Esophagus squamous epithelium (tissue), 5 donors: ENCODE measurements at regions not wholly inside any gene's neighbourhood (a gene's known extent, or its start where the extent isn't known, plus 50 kb on each side); places are given as distances from the start of the nearest gene placed in this dataset.

Source experiments
- DNase-seq: peaks from one replicate; lab custom pipeline; 2025; lab: John Stamatoyannopoulos, UW
- H3K27ac ChIP-seq, 4 donors: fragments of 200-600 bp; sonication (generic); one replicate each; pipeline ENCODE4 v1.5.1; 2016 to 2019; ENCODE audit warnings: mild to moderate bottlenecking in 1 of 4
- H3K27me3 ChIP-seq, 4 donors: fragments of 200-600 bp; sonication (generic); 1 replicate in 3 of 4; 2 replicates in 1 of 4; pipeline versions ENCODE4 v1.5.1 to v1.6.0; 2017 to 2021; ENCODE audit warnings: antibody characterized with exemption in 1 of 4
- H3K36me3 ChIP-seq, 3 donors: fragments of 200-600 bp; sonication (generic); one replicate each; pipeline ENCODE4 v1.5.1; 2016 to 2019
- H3K4me1 ChIP-seq, 3 donors: fragments of 200-600 bp; sonication (generic); one replicate each; pipeline ENCODE4 v1.5.1; 2017 to 2019
- H3K4me3 ChIP-seq, 4 donors: fragments of 200-600 bp; sonication (generic); 1 replicate in 3 of 4; 2 replicates in 1 of 4; pipeline ENCODE4 v1.5.1; 2016 to 2019; ENCODE audit warnings: mild to moderate bottlenecking in 2 of 4, moderate library complexity in 1 of 4
- H3K9me3 ChIP-seq, 3 donors: fragments of 200-600 bp; sonication (generic); one replicate each; pipeline ENCODE4 v1.5.1; 2016 to 2019
- CTCF ChIP-seq, 6 experiments: fragments of 450-650 bp in 4 of 6; fragments of 200-600 bp in 2 of 6; sonication (generic) in 2 of 6; IDR thresholded peaks; one replicate each; pipeline ENCODE4 v1.5.1; 2016 to 2019; ENCODE audit warnings: antibody characterized with exemption in 6 of 6, mild to moderate bottlenecking in 4 of 6, moderate library complexity in 4 of 6
- POLR2A ChIP-seq, 4 donors: fragments of 450-650 bp; IDR thresholded peaks; one replicate each; pipeline ENCODE4 v1.6.1; 2017; ENCODE audit warnings: antibody characterized with exemption in 4 of 4, mild to moderate bottlenecking in 4 of 4, moderate library complexity in 3 of 4
- whole genome bisulfite sequencing, 2 donors: methylation state at CpG; one replicate each; pipeline ENCODE4 v1.1.5; 2018; 5-methylcytosine and 5-hydroxymethylcytosine counted together
- intact Hi-C: fragments of 100-400 bp; cut with DNase I; formaldehyde crosslinking; loops from one replicate; pipeline ENCODE4 v1.15.0; 2022
- donor health status: DM: yes; HTN: yes; CAD: no.

GRCh38 chr2:105627534-105627933 lies 117.2 kb upstream of the NCK2 start:
- TF ChIP-seq POLR2A (IDR thresholded peaks at IDR 0.05) = no peak
- no peak for TF ChIP-seq CTCF (IDR thresholded peaks at IDR 0.05)
- WGBS, 2 donors = 13 to 15% methylated on average over 3 of the region's 3 CpGs
- H3K9me3 ChIP-seq = no peaks in the 10 kb centered on the region
- H3K36me3 ChIP-seq = no peaks in the 10 kb centered on the region
- H3K27me3 ChIP-seq = peaks cover 0 to 31% (median 0%) of the 10 kb centered on the region in 4 donors
- DNase-seq = no peak
- no peak overlapping the region for H3K27ac ChIP-seq
- H3K4me1 ChIP-seq = no peaks in the 10 kb centered on the region
- H3K4me3 ChIP-seq = no peak overlapping the region
- intact Hi-C loops = no loop called here

- TF ChIP-seq CTCF (IDR thresholded peaks at IDR 0.05) (no peak), POLR2A (IDR thresholded peaks at IDR 0.05) (no peak)
- 69 to 81% methylated on average over 3 of the region's 3 CpGs for WGBS, 2 donors
- H3K27ac ChIP-seq = no peak overlapping the region
- no peak overlapping the region for H3K4me3 ChIP-seq
- DNase-seq = no peak
- intact Hi-C loops = no loop called here
- peaks cover 0 to 31% (median 0%) of the 10 kb centered on the region in 4 donors for H3K27me3 ChIP-seq
- no peaks in the 10 kb centered on the region for H3K9me3 ChIP-seq
- no peaks in the 10 kb centered on the region for H3K4me1 ChIP-seq
- H3K36me3 ChIP-seq = no peaks in the 10 kb centered on the region
Observed at GRCh38 chr2:105626966-105627340, 117.8 kb upstream of the NCK2 start.

GRCh38 chr2:105626212-105626965 lies 118.3 kb upstream of the NCK2 start:
- WGBS, 2 donors = 51 to 67% methylated on average over 5 to 7 of the region's 7 CpGs
- H3K27ac ChIP-seq = peak overlapping the region in 1 of 4 donors; percentile 0

GRCh38 chr2:105625632-105626031 lies 119.1 kb upstream of the NCK2 start:
- 51 to 66% methylated on average over 11 of the region's 11 CpGs for WGBS, 2 donors

More at GRCh38 chr2:105626212-105626965, 118.3 kb upstream of the NCK2 start:
- DNase-seq = no peak
- no peaks in the 10 kb centered on the region for H3K36me3 ChIP-seq
- no peak overlapping the region for H3K4me3 ChIP-seq
- H3K4me1 ChIP-seq = no peaks in the 10 kb centered on the region
- no peaks in the 10 kb centered on the region for H3K9me3 ChIP-seq
- H3K27me3 ChIP-seq = peaks cover 0 to 31% (median 0%) of the 10 kb centered on the region in 4 donors
- TF ChIP-seq CTCF (IDR thresholded peaks at IDR 0.05) = no peak
- no peak for TF ChIP-seq POLR2A (IDR thresholded peaks at IDR 0.05)
- intact Hi-C loops = no loop called here

More at GRCh38 chr2:105625632-105626031, 119.1 kb upstream of the NCK2 start:
- Histone ChIP-seq H3K36me3 (no peaks in the 10 kb centered on the region), H3K9me3 (no peaks in the 10 kb centered on the region), H3K4me3 (no peak overlapping the region), H3K4me1 (no peaks in the 10 kb centered on the region), H3K27ac (peak overlapping the region in 1 of 4 donors; percentile 0), H3K27me3 (peaks cover 0 to 28% (median 0%) of the 10 kb centered on the region in 4 donors)
- TF ChIP-seq CTCF (IDR thresholded peaks at IDR 0.05) (no peak), POLR2A (IDR thresholded peaks at IDR 0.05) (no peak)
- DNase-seq = no peak
- intact Hi-C loops = no loop called here
